ENCODE measurements at regions not wholly inside any gene's neighbourhood (a gene's known extent, or its start where the extent isn't known, plus 50 kb on each side); places are given as distances from the start of the nearest gene placed in this dataset.

DNA sequence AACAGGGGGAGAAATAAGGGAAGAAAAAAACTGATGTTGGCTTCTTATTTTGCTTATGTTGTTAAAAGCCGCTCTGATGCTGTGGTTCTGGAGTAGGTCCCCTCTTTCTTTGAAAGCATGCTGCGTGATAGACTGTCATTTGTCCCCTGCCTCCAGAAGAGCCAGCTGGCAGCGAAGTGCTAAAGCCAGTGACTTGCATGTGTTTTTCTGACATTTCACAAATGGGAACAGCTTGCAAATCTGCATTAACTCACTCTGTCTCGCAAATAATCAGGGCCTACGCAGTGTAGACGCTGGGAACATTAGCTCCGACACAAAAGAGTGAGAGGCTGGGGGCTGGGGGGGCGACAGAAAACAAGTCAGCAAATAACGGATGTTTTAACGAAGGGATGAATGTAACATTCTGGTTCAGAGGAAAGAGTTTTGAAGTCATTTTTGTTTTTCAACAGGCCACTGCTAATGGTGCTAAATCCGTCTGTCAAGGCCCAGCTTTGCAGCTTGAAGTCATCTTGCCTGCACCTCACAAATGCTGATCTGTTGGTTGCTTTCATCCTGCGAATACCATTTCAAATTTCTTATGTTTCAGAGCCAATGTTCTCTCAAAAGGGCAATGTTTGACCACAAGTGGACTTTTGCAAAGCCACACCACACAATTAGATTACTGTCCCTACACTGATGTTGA is 68.8 kb upstream of the PIK3C3 start:
- TF ChIP-seq, protein P1, sequence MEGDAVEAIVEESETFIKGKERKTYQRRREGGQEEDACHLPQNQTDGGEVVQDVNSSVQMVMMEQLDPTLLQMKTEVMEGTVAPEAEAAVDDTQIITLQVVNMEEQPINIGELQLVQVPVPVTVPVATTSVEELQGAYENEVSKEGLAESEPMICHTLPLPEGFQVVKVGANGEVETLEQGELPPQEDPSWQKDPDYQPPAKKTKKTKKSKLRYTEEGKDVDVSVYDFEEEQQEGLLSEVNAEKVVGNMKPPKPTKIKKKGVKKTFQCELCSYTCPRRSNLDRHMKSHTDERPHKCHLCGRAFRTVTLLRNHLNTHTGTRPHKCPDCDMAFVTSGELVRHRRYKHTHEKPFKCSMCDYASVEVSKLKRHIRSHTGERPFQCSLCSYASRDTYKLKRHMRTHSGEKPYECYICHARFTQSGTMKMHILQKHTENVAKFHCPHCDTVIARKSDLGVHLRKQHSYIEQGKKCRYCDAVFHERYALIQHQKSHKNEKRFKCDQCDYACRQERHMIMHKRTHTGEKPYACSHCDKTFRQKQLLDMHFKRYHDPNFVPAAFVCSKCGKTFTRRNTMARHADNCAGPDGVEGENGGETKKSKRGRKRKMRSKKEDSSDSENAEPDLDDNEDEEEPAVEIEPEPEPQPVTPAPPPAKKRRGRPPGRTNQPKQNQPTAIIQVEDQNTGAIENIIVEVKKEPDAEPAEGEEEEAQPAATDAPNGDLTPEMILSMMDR (IDR thresholded peaks at IDR 0.05; ENCODE audit: insufficient read depth, low read length, poor library complexity, severe bottlenecking): no peak
- no peak for TF ChIP-seq EZH2phosphoT487 (conservative IDR thresholded peaks at IDR 0.05; ENCODE audit: low read length)

Measured in SU-DHL-6 (cell line).